HUDEP-2 (cell line): ENCODE measurements at regions not wholly inside any gene's neighbourhood (a gene's known extent, or its start where the extent isn't known, plus 50 kb on each side); places are given as distances from the start of the nearest gene placed in this dataset.
"Not testable (repeated sequence)": the region's sequence is repeated elsewhere in the genome, so short reads cannot be mapped to it uniquely, and the experiment has no call there.

ENCODE experiments used
- DNase-seq, 76 experiments: peaks; one replicate each; lab custom pipeline; 2025; ENCODE audit not compliant: unreplicated experiment in 76 of 76; lab: John Stamatoyannopoulos, UW

DNA sequence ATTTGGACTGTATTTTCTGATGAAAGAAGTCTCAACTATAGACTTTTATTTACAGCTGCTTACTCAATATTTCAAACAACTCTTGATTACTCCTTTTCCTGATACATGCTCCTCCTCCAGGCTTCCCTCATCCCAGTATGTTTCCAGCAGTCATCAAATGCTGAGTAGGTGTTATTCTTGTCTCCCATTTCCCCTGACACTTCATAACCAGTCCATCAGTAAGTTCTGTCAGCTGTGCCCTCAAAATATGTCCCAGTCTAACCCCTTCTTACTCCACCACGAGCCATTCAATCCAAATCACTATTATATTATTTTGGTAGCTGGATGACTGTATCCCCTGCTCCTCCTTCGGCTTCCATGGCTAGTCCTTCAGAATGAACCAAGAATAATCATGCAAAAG, 189.1 kb upstream of the DTNA start:
- DNase-seq: no peak

DNA sequence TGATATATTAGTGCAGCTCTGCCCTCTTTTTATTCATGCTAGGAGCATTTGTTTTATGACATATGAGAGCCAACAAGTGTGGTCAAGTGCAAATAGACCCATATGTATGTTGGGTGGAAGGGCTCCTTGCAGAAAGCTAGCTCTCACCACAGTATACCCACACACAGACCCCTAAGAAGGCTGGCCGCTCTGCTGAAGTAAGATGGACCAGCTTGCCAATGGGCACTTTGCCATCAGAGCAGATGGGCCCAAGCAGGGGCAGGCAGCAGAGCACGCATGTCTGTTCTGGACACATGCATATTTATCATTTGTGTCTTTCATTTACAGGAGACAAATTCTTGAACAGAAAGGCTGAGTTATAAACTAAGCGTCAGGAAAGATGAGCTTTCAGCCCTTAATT, 187.5 kb upstream of the DTNA start:
- no peak for DNase-seq

DNA sequence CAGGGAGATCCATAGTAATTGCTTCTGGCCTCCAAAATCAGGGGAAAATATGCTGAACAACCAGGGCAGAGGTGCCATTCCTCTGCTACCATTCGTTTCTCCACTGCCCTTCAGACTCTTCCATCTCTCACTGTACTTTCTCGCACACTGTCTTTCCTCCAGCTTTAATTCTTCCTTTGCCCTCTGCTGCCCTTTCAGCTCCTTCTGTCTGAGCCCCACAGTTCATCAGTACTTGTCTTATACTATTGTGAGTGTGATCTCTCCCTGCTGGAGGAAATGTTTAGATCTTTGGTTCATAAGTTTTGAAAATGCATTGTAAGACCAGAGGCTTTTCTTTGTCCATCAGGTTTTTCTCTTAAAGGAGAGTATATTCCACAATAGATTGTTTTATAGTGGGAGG, 184.9 kb upstream of the DTNA start:
- DNase-seq: no peak

DNA sequence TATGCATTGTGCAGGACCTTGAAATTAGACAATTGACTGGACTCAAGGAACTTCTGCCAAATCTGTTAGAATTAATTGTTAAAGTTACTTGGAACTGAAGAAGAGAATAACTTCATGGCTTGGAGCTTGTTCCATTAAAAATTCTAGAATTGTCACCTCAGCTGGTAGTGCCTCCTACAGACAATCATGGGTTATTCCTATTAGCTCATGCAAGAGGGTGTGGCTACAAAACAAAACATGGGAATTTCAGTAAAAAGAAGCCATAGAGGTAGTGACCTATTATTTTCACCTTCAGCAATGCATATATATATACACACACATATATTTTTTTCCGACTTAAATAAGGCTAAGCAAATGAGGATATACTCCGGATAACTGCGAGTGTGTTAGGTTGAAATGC, 181.9 kb upstream of the DTNA start:
- no peak for DNase-seq

DNA sequence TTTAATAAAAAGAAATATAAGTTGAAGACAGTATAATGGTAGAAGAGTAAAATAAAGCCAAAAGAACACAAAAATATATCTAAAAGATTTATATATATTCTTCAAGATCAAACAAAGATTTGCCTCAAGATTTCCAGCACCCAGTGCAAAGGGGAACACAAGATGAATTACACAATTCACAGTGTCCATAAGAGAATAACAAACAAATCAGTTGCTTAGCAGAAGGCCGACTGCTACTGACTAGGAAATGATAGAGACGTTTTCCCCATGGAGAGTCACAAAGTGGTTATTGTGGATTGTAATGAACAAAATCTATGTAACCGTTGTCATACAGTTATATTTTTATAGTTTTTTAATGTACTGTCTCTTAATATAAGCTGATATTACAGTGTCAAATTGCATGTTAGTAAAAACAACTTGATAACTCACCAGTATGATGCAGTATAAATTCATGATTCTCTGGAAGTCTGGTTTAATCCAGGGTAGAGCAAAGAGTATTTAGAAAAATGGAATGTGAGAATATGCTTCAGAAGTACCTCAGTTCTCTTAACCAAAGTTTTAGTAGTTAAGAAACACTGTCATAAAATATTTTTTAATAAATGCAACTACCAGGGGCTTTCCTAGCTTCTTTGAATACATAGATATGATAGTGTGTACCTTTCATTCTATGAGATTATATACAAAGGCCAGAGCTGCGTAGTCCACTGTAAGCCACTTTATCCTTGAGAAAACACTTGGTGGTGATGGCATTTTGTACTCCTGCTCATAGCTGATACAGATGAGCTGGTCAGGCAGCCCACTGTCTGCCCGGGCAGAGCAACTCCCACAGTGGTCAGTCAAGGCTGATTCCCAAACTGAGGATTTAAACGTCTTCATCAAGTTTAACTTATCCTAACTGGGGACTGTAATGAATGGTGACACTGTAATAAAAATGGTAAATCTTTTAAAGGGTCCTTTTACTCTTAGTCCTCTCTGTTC, 180.5 kb upstream of the DTNA start:
- DNase-seq: no peak

DNA sequence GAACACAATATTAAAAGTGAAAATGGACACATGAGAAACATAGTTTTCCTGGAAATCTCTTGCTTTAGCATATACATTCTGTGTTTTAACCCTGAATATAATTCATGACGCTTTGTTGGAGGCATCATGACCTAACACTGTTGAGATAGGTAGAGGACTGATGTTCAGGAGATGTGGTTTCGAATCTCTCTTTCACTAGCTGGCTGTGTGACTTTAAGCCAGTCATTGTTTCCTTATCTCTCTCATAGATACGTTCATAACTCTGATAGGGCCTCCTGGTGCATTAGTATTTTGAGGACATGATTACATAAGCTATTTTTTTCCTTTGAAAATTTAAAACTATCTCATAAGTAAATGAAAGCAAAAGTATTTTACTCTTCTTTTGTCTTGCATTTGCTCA, 179.0 kb upstream of the DTNA start:
- DNase-seq: no peak

DNA sequence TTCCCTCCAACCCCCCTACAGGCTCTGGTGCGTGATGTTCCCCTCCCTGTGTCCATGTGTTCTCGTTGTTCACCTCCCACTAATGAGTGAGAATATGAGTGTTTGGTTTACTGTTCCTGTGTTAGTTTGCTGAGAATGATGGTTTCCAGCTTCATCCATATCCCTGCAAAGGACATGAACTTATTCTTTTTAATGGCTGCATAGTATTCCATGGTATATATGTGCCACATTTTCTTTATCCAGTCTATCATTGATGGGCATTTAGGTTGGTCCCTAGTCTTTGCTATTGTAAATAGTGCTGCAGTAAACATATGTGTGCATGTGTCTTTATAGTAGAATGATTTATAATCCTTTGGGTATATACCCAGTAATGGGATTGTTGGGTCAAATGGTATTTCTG, 175.5 kb upstream of the DTNA start:
- not testable (repeated sequence) for DNase-seq

DNA sequence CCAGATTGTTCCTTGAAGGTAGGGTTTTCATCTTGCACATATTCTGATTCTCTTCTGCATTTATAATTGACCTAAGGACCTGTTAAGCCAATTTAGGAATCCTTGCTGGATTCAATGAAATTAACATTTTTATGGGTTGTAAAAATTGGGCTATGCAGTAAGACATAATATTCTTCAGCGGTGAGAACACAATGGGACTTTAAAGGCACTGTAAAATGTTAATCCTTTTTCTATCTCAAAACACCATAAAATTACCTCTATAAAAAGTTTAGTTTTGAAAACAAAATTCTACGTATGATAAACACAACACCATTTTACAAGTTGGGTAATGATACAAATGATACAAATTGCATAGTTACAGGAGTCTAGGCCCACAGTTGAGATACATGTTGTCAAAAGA, 169.2 kb upstream of the DTNA start:
- DNase-seq: no peak

DNA sequence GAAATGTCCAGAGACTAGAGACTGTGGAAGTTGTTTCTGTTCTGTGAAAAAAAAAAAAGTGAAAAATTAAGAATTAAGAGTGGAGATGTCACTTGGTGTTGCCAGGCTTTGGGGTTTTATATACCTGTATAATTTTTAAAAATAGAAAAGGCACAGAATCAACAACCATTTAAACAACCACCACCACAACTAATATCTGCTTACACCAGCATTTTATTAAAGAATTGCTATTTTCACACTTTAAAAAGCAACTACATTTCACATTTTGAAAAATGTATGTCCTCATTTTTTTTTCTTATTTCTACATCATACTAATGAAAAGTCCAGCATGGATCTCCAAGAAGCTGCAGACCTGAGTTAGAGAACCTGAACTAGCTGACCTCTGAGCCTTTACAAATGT, 167.5 kb upstream of the DTNA start:
- DNase-seq: no peak

DNA sequence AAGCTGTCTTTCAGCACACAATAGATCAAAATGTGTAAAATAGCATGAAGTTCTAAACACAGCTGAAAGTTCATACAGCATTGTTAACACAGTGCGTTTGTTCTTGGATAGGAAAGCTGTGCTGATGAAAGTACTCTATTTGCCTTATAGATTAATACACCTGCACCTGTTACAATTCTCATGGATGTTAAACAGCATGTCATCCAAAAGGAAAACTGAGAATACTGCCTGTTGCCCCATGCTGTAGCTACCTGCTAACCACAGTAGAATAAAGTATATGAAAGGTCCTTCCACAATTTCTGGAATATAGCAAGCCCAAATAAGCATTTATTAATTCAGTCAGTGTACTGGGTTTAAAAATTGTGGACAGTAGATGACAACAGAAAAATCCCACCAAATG, 166.7 kb upstream of the DTNA start:
- DNase-seq: no peak

DNA sequence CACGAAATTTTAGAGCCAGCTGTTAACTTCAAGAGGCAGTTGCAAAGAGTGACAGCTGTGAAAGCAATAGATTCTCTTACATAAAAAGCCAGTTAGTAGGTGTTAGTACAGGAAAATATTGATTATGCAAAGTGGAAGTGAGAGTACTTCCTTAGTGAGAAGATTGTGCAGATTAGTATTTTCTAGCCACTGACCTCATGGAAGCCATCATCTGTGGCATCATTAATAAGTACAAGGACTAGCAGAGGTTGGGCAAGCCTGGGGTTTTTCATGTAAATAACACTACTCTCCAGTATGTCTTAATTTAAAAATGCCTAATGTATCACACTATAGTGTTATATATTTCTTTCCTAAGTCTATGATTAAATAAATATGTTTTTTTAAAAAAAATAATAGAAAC, 166.2 kb upstream of the DTNA start:
- no peak for DNase-seq

DNA sequence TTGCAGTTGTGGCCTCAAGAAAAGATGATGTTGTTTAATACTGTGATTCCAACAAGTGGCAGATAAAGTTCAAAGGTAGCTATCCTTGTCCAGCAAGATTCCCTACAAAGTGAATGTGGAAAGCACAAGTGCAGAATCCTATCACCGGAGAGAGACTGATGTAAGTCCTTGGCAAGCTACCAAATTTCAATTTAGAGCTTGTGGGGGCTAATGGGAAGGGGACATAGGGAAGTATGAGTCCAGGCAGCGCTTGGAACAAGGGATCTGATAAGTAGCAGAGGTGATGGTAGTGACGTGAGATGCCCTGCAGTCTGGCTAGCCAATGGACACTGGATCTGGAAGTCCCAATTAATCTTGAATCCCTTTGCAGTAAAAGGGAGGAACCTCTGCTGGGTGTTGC, 165.2 kb upstream of the DTNA start:
- no peak for DNase-seq

DNA sequence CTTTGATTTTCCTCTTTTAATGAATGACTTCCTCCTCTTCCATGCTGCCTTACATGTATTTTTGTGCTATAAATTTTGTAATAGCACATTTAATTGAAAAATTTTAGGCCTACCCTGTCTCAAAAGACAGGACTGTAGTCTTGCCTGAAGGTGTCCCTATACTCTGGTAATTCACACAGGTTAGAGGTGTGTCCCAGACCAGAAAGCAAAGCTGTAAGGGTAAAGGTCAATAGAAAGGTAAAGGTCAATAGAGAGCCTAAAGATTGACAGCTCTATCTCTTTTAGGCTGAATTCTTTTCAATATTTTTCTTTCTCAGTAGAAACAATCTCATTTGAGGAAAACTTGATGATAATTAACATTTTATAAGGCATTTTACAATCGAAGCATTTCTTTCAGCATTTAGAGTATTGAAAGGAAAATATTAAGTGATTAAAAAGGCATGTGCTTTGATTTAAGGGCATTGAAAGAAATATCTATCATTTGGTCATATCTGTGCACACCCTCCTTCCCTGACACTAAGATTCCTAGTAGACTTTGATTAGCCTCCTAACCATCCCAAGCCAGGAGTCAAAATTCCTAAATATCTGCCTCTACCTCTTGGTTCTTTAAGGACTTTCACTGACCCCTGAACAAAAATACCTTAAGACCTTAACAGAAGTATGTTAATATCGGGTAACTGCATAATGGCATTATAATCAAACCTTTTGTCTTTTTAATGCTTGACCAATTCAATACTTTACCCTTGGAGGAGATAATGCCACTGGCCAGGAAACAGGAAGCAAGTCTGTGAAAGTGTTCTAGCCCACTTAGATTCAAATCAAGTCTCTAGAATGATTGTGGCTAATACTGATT, 161.8 kb upstream of the DTNA start:
- no peak for DNase-seq

DNA sequence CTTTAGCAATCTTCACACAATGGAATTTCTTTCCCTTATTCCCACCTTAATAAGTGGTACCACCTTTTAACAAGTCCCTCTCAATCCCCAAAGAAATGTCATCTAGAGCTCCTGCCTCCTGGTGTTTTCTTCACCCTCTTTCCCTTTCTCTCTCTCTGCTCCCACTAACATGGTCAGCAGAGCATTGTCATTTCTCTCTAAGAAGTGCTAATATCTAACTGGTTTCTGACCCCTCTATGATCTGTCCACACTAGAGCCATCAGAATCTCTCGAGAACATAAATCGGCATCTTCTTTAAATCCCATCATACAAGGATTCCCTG, 161.2 kb upstream of the DTNA start:
- no peak for DNase-seq

DNA sequence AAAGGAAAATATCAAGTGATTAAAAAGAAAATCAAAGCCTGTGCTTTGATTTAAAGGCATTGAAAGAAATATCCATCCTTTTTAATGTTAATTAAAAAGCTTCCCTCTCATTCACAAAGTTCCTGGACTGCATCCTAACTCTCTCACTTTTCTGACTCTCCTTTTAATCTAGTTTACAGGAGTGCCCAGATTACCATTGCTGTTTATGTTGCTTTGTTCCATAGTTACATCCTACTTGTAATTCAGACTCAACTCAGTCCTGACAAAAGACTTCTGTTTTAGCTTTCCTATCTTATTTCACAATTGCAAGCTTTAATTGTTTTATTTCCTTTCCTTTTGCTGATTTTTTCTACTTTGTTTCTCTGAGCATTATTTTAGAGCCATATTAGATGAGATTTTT, 160.7 kb upstream of the DTNA start:
- DNase-seq: no peak

DNA sequence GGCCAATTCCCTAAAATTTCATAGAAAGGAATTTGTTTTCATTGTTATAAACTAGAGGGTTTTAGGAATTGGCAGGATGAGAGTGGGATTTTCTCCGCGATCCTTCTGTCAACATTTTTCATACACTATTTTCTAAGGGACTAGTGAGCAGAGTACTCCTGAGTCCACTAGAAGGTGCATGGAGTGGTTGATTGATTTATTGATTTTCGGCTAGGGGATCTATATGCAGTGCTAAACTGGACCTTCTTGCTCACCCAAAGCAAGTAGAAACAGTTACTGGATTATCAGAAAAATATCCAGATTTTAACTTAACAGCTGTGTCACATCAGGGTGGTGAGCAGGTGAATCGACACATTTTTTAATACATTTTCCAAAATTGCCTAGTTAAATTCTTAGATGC, 159.9 kb upstream of the DTNA start:
- DNase-seq: no peak

DNA sequence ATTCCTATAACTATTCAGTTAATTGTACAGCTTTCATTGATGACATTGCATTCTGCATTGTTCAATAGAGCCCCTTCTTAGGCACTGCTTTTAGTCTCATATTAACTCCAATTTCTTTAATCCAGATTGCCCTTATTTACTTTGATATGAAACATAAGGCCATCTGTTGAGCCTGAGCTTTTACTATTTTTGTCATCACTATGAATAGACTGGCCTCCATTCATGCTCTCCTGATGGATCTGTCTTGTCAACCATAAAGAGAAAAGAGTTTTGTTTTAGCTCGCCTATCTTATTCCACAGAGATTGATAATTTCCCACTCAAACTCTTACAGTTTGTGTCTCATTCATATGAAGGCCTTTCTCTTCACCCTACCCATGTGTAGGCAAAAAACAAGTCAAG, 159.2 kb upstream of the DTNA start:
- DNase-seq: no peak

DNA sequence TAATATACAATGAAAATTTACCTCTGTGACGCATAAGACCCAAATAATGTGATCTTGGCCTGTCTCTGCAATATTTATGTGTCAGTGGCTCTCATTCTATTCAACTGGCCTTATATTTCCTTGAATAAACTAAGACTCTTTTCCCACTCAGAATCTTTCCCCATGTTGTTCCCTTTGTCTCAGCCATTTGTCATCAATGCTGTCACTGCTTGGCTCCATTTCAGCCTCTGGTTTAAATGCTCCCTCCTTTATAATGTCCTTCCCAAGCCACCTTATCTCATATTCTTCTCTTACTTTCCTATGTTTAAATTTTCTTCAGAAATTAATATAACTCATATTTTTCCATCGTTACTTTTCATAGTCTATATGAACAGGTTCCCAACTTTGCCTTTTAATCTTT, 158.3 kb upstream of the DTNA start:
- DNase-seq: no peak

DNA sequence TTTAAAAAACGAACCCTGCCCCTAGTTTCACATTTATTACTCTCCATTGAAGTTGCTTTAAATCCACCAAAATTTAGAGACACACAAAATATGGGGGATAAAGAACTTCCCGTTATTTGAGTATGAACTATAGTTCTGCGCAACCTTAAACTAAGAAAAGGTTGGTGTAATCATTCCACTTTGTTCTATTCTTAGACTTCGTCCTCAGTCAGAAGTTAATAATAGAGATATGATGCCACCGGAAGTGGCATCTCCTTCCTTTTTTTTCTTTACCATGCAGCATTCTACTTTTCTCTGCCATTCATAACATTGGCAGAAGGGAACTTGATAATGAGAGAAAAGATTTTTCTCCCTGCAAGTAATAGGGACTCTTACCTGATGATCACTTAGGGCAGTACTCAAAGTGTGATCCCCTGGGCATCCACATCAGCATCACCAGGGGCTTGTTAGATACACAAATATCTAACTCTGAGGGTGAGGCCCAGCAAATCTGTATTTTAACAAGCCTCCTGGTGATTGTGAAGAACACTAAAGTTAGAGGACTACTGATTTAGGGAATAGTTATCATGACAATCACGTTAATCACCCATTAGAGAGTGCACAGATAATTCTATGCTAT, 147.7 kb upstream of the DTNA start:
- DNase-seq: no peak

DNA sequence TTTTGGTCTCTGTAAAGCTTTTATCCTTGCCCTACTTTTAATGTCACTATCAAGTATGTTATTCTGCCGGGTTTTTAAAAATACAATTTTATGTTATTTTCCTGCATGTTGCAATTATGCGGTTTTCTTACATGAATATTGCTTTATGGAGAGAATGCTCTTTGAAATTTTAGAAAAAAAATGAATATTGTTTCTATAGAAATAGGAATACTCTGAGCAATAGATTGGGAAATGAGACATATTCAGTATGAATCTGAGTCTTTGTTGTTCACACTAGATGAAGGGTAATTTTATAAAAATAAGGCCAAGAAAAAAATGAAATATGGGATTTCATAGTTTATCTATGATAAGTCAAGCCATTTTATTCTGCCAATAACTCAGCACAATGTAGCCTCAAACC, 142.2 kb upstream of the DTNA start:
- no peak for DNase-seq

DNA sequence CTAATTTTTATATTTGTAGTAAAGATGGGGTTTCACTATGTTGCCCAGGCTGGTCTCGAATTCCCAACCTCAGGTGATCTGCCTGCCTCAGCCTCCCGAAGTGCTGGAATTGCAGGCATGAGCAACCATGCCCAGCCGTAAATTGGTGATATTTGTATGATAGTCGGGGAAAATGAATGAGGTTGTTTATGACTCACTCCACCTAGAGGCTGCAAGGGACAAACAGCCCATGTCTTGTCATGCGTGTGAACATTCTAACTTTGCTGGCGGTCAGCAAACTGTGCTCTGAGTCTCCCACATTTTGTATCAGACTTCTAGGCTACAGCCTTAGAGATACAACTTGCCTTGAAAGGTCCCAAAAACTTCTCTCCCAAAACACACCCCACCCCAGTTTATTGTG, 133.5 kb upstream of the DTNA start:
- peak in 1 of 76 experiments; percentile 2 for DNase-seq

DNA sequence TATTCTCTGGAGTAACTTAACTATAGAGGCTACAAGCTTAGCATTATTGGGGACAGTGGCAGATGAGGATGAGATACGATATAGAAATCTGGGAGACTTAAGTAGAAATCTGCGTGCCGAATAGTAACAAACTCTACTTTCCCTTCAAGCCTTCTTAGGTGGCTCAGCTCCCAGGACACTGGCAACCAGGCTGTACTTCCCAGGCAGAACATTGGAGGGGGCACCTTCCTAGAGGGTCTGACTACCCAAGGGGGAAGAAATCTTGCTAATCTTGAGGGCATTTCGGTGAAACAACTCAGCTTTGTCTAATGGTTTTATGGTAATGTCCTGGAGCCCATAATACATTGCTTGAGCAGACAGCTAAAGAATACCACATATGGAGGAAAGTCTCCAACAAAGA, 126.2 kb upstream of the DTNA start:
- DNase-seq: no peak
